CD4-positive, alpha-beta T cell treated with Interleukin-4 for 1 hour (primary cell): ENCODE measurements at regions not wholly inside any gene's neighbourhood (a gene's known extent, or its start where the extent isn't known, plus 50 kb on each side); places are given as distances from the start of the nearest gene placed in this dataset.

ENCODE experiments used
- DNase-seq, 2 donors: peaks; one replicate each; pipeline ENCODE4 v3.0.0-alpha.2; 2020 to 2022

GRCh38 chr13:33472446-33472845 is 186.9 kb upstream of the STARD13 start:
- DNase-seq, result no peak

DNA sequence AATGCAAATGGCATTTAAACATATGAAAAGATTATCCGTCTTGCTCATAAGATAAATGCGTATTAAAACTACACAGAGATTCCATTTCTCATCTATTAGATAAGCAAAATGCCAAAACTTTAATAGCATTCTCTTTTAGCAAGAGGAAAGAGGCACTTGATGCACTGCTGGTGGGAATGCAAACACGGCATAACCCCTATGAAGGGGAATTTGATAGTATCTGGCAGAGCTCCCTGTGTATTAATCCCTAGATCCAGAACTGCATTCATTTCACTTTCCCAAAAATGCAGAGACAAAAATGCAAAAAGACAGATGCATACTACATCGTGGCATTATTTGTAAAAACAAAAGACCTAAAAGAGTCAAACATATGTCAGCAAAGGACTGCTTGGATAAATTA is 193.6 kb upstream of the STARD13 start:
- no peak for DNase-seq

GRCh38 chr13:33480561-33480960 is 195.0 kb upstream of the STARD13 start:
- DNase-seq, result no peak

GRCh38 chr13:33483471-33483870 is 197.9 kb upstream of the STARD13 start:
- DNase-seq, result no peak

DNA sequence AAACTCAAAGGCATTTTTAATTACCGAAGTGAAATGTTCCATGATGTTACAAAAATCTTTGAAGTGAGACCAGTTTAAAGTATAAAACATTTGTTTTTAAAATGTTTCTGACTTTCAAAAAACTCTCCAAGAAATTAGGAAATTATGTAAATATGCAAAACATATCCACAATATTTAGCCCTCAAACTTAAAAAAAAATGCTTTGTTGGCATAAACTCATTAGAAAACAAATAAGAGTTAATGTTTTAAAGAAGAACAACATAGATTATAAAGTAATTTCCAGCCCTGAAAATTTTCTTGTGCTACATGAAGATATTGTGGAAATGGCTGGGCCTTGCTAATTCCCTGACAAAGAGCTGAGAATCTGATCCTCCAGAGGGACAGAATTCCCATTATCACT is 199.7 kb upstream of the STARD13 start:
- no peak for DNase-seq

DNA sequence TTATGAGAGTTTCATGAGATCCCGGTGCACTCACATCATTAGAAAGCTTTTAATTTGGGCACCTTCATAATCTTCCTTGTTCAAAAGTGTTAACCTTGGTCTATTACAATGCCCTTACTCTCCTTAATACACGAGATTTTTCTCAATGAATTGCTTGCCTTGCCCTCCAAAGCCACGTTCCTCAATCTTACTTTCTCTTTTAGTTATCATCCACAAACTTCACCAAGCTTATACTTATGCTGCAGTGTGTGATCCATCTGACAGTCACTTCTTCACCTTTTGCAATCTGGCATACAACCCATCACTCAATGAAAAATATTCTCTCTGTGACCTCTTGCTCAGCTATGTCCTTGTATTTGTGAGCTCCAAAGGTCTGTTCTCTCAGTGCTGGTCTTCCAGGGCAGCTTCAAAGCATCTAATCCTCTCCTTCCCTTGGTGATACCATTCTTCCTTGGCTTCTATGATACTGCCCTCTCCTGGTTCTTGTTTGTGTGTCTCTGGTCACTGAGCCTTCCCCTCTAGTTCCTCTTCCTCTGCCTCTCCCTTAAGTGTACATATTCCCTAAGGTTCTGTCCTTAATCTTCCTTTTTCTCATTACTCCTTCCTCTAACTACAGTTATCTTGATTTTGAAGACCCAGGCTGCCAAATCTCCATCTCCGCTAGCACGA is 202.2 kb upstream of the STARD13 start:
- DNase-seq, result no peak

- DNase-seq, result no peak
Observed at GRCh38 chr13:33489563-33489962, 204.0 kb upstream of the STARD13 start.

DNA sequence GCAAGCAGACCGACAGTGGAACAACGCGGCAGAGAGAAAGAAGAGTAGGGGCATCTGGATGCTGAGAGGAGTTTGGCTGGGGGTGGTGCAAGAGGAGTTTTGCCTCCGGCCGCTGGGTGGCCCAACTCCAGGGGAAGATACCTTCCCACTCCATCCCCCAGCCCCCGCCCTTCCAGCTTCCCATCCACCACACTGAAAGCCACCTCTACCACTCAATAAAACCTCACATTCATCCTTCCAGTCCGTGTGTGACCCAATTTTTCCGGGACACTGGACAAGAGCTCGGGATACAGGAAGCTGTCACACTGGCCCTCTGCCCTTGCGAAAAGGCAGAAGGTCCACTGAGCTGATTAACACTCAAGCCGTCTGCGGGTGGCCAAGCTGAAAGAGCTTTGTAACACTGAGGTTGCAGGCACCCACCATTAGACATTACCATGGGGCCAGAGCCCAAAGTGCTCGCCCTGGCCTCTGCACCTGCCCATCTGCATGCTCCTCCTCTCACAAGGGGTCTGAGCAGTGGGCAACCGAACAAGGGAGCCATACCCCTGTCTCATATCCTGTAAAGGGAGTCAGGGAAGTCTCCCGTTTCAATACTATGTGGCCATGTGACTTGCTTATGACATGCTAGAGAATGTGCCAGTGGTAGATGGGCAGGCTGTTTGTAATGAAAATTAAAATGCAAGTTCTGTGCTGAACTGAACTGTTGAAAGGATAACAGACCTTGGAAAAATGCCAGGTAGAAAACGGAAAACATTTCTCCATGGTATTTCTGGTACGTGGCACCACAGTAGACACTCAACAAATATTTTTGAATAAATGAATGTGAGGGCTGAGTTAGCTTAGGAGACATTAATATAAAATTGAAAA is 205.1 kb upstream of the STARD13 start:
- DNase-seq, result no peak

DNA sequence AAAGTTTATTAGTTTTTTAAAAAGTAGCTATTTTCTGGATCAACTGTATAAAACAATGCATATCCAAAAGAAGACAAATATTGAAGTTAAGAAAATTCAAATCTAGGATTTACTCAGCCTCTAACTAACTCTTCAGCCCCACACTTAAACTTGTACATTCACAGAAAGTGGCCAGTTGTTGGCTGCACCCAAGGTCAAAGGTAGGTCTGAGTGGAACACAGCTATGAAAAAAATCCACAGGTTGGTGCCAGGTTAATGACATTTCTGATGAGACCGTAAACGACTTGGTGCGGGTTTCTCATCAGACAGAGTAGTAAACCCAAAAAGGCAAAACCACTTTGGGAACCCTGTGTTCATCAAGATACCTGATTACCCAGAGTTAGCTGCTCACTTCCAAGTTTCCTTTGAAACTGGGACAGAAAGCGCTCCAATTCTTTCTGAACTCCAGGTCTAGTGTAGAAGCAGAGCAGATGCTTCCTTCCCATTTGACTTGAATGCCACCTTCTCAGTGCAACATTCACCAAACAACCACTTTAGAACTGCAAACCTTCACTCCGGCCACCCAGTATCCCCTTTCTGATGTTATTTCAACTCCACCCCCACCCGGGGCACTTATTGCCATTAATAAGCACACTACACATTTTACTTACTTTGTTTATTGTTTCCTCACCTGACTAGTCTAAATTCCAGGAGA is 208.3 kb upstream of the STARD13 start:
- no peak for DNase-seq

GRCh38 chr13:33494596-33495204 is 209.1 kb upstream of the STARD13 start:
- no peak for DNase-seq

DNA sequence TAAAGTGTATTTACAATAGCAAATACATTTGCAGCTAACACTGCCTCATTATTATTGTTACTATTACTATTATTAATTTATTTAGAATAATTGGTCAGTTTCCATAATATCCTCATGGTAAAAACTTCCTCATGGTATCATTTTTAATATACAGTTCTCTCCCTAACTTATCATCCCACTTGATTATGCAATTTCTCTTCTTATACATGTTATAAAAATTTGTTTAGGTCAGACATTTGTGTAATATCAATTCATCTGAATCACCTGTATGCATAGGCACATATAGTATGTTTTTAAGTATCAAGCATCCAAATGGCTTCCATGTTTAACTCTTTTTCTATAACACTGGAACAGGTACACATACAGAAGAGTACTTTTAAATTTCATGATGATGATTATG is 210.8 kb upstream of the STARD13 start:
- no peak for DNase-seq

- no peak for DNase-seq
Observed at GRCh38 chr13:33497146-33497845, 211.7 kb upstream of the STARD13 start.

DNA sequence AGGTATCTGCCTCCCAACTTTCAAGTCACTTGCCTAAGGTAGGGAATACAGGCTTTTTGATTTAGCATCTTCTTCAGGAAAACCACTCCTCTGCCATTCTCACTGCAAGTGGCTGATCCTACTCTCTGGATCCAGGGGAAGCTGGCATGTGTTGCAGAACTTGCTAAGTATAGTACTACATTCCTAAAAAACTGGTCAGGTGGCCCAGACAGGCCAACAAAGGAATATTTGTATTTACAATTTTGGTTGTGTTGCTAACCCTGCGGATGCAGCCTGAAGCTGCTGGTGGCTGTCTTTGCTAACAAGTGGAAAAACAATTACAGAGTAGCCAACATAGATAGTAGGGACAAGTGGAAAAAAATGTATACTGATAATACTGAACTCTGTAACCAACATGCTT is 222.5 kb upstream of the STARD13 start:
- no peak for DNase-seq

DNA sequence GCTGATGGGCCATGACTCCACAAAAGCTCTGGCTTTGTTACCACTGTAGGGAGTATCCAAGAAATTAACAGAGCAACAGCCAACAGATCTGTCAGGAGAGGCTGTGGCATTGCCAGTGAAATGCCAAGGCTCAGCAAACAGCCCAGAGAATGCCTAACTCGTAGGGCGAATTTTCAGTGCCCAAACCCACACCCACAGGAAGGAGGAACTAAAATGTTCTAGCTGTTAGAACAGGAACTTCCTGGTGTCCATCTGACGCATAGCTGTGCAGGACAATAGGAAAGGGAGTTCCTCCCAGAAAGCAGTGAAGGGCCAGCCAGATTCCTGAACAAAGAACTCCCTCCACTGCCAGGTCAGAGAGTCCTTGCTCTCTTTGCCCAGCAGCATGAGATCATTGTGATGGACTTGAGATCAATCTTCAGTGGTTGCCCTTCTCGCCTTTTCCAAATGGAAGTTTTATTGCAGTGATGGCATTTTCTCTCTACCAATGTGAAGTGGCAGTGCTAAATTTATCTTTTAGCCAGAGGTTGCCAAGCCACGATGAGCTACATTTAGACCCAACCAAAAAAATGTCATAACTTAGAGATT is 224.2 kb upstream of the STARD13 start:
- DNase-seq, result no peak

DNA sequence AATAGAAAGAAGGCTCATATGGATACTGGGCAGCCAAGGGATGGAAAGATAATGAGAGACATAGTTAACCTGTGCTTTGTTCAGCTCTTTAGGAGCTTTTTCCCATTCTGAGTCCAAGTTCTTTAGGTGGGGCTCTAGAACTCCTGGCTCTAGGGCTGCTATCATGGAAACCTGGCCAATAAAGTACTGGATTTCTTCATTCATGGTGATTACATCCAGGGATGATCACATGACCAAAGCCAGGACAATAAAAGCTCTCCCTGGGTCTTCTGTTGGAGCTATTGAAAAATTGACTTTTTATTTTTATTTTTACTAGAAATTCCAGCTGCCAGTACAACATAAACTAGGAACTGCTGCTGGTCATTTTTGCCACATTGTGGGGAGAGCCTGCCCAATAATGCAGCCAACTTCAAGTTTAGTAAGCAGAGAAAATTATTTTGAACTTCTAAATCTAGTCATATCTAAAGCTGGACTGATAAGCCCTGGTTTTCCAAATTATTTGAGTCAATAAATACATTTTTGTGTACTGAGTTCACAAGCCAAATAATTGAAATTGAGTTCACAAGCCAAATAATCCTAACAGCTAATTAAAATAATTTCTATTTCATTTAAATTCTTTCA is 224.9 kb upstream of the STARD13 start:
- no peak for DNase-seq

DNA sequence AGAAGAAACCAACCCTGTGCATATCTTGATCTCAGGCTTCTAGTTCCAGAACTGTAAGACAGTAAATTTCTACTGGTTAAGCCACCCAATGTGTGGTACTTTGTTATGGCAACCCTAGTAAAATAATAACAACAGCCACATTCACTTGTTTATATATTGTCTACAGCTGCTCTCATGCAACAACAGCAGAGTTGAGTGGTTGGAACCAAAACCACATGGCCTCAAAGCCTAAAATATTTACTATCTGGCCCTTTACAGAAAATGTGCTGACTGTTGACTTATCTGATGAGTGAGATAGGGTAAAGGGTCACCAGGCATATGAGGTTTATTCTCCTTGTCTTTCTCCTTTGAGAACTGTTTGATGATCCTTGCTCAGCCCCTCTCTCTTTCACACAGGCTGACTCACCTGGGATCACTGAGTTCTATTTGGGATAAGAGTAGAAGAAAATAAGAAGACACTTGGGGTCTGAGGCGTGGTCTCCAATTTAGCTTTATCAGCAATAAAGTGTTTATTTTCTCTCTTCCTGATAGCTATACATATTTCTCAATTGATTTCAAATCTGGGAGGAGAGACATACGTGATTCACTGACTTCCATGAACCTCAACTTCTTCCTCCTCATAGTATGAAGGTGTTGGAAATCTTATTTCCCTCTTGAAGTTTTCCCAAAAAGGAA is 227.5 kb upstream of the STARD13 start:
- DNase-seq, result no peak

- no peak for DNase-seq
Observed at GRCh38 chr13:33514362-33514761, 228.8 kb upstream of the STARD13 start.

GRCh38 chr13:33515146-33515545 is 229.6 kb upstream of the STARD13 start:
- no peak for DNase-seq

DNA sequence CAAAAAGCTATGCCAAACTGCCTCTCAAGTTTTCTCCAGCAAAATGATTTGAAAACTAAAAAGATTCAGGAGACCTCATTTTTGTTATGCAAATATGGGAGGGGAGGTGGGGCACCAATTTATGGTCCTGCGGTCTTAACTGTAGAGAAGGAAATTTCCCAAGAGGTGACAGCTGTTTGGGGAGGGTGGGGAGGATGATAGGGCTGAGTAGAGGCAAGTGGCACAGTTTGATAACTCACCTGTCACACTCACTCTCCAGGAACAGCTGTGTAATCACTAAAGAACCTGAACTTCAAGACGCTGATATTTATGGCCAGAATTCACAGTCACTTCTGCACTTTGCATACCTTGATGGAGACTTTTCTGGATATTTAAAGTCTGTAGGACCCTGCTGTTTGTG is 232.9 kb upstream of the STARD13 start:
- no peak for DNase-seq

DNA sequence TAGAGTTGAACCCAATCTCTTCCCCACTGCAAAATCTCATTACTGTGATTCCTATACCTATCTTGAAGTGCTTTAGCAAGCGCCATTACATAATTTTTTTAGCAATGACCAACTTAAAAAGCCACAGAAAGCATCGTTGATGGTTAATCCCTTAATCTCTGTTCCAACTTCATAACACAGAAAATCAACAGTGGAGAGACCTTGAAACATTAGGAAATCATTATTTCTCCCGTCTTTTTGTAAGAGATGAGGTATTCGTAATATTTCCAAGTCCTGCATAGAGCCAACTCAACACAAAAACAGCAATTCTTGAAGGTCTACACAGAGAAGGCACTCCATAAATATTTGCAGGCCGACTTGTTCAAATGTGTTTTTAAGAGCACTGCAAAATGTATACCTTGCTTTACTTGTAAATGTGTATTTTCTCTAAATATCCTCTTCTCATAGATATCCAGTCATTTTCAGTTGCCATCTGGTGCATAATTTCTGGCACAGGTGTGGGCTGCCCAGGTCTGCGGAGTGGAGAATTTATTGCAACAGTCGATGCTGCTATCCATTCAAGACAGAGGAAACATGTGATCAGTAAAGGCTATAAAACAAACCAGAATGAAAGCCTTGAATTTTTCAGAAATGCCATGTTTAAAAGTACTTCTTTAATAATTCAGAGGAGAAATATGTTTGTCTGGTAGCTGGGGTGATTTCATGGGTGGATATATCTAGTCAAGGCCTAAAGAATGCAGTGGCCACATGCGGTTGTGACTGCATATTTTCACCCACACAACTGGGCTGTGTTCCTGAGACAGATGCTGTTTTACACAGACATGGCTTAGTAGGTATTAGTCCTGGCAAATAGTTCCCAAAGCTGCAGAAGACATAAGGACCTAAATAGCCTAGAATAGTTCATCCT is 234.3 kb upstream of the STARD13 start:
- DNase-seq, result no peak
